Adrenal gland (tissue), 5 donors: ENCODE measurements at regions not wholly inside any gene's neighbourhood (a gene's known extent, or its start where the extent isn't known, plus 50 kb on each side); places are given as distances from the start of the nearest gene placed in this dataset.

Source experiments
- POLR2A ChIP-seq, 2 donors: fragments of 450-650 bp; IDR thresholded peaks; one replicate each; pipeline ENCODE4 v1.6.1; 2017; ENCODE audit warnings: antibody characterized with exemption in 2 of 2, mild to moderate bottlenecking in 2 of 2, moderate library complexity in 1 of 2
- TF ChIP-seq, protein P1 (sequence below), 6 experiments: fragments of 450-650 bp in 4 of 6; fragments of 200-600 bp in 2 of 6; sonication (generic) in 1 of 6; IDR thresholded peaks; 1 replicate in 5 of 6; 2 replicates in 1 of 6; pipeline versions ENCODE4 v1.5.1 to v1.8.0; 2016 to 2021; ENCODE audit warnings: antibody characterized with exemption in 6 of 6, mild to moderate bottlenecking in 2 of 6, moderate library complexity in 1 of 6
- donor health status: DM: no; HTN: no; CAD: no.

DNA sequence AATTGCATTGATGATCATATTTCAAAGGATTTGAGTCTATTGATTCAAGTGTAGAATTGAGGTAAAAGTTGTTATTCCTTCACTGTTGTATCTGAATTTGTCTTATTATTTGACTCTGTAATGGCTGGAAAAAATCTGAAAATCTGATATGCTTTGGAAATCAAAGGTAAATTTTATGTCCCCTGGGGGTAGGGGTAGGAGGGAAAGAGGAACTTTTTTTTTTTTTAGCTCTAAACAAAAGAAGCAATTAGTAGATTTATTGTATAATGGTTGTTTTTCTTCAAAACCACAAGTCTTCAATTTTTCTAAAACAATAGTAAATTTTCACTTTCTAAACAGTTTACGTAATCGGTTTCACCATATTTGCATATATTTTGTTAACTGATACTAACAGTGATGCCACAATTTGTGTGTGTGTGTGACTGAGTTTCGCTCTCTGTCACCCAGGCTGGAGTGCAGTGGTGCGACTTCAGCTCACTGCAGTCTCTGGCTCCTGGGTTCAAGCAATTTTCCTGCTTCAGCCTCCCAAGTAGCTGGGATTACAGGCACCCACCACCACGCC lies 91.7 kb upstream of the GOLGA6L4 start:
- TF ChIP-seq, protein P1, sequence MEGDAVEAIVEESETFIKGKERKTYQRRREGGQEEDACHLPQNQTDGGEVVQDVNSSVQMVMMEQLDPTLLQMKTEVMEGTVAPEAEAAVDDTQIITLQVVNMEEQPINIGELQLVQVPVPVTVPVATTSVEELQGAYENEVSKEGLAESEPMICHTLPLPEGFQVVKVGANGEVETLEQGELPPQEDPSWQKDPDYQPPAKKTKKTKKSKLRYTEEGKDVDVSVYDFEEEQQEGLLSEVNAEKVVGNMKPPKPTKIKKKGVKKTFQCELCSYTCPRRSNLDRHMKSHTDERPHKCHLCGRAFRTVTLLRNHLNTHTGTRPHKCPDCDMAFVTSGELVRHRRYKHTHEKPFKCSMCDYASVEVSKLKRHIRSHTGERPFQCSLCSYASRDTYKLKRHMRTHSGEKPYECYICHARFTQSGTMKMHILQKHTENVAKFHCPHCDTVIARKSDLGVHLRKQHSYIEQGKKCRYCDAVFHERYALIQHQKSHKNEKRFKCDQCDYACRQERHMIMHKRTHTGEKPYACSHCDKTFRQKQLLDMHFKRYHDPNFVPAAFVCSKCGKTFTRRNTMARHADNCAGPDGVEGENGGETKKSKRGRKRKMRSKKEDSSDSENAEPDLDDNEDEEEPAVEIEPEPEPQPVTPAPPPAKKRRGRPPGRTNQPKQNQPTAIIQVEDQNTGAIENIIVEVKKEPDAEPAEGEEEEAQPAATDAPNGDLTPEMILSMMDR (IDR thresholded peaks at IDR 0.05), result no peak
- no peak for TF ChIP-seq POLR2A (IDR thresholded peaks at IDR 0.05)
